GM12875 (cell line): ENCODE measurements at regions not wholly inside any gene's neighbourhood (a gene's known extent, or its start where the extent isn't known, plus 50 kb on each side); places are given as distances from the start of the nearest gene placed in this dataset.

Source experiments
- H3K4me3 ChIP-seq: one replicate; pipeline ENCODE4 v1.5.1; 2011; ENCODE audit warnings: low read depth, low read length, control low read depth
- TF ChIP-seq, protein P1 (sequence below): IDR thresholded peaks from 2 replicates; pipeline ENCODE4 v1.5.1; 2011; ENCODE audit warnings: low read depth, mild to moderate bottlenecking, control low read depth, inconsistent platforms, low read length, moderate library complexity, borderline replicate concordance; ENCODE audit not compliant: insufficient read depth

DNA sequence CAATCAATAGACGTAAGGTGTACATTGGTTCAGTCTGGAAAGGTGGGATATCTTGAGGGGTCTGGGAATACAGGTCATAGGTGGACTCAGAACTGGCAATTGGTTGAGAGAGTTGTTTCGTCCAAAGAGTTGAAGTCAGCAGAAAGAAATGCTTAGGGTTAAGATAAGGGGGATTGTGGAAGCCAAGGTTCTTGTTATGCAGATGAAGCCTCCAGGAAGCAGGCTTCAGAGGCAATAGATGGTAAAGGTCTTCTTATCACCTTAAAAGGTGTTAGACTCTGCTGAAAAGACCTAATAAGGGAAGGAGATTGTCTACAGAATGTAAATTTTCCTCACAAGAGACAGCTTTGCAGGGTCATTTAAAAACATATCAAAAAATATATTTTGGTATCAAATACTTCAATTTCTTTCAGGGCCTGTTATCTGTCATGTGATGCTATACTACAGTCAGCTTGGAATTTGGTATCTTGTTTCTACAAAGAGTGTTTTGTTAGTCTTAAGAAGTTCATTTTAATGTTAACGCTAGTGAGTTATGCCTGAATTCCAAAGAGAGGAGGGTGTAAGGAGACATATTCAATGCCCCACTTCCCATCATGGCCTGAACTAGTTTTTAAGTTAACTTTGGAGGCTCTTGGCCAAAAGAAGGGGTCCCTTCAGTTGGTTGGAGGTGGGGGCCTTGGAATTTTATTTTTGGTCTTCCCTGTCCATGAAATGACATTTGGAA lies 378.2 kb upstream of the ROBO2 start:
- no peak overlapping the region for H3K4me3 ChIP-seq
- TF ChIP-seq, protein P1, sequence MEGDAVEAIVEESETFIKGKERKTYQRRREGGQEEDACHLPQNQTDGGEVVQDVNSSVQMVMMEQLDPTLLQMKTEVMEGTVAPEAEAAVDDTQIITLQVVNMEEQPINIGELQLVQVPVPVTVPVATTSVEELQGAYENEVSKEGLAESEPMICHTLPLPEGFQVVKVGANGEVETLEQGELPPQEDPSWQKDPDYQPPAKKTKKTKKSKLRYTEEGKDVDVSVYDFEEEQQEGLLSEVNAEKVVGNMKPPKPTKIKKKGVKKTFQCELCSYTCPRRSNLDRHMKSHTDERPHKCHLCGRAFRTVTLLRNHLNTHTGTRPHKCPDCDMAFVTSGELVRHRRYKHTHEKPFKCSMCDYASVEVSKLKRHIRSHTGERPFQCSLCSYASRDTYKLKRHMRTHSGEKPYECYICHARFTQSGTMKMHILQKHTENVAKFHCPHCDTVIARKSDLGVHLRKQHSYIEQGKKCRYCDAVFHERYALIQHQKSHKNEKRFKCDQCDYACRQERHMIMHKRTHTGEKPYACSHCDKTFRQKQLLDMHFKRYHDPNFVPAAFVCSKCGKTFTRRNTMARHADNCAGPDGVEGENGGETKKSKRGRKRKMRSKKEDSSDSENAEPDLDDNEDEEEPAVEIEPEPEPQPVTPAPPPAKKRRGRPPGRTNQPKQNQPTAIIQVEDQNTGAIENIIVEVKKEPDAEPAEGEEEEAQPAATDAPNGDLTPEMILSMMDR = no peak

DNA sequence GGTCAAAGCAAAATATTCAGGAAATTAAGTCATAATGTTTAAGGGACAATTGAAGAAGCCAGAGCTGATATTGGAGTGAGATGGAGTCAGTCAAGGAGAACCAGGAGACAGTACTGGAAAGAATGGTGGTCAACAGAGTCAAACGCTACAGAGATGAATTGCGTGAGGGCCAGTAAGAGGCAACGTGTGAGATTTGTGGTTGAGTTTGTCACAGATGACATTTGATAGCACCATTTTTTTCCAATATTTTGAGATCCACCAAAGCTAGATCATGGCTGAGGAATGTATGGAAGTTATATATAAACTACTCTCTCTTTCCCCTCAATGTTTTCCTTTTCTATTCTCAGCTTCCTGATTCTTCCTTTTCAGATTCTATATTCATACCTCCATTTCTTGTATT lies 375.1 kb upstream of the ROBO2 start:
- no peak overlapping the region for H3K4me3 ChIP-seq
- TF ChIP-seq, protein P1 = no peak

DNA sequence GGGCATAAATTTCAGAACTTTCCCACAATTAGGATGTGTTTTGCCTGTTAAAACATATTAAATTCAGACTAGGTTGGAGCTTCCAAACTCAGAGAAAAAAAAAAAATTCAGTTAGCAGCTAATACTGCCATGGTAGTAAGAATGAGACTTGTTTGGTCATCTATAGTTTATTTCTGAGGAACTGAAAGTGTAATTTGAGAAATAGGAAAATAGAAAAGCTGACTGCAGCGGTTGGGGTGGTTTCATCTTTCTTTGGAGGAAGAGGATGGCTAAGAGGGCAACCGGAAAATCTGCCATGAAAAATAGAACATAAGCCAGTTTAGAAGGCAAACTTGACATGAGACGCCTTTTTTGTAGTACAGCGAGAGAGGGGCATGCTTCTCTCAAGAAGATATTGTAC lies 371.2 kb upstream of the ROBO2 start:
- no peak overlapping the region for H3K4me3 ChIP-seq
- TF ChIP-seq, protein P1 = no peak

DNA sequence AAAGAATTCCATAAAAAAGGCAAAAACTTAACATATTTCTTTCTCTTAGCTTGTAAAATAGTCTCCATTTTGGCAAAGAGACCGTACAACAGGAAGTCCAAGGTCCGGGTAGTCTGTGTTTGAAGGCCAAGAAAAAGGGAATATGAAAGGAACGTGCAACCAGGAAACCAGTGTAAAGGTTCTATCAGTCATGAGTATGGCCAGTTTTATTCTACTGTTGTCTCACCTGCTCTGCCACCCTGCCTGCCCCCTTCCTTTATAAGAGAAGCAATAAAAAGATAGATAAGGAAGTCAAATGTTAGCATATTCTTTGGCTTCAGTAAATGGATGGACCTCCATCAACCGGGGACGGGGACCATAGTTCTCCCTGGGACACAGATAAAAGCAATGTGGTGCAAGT lies 370.6 kb upstream of the ROBO2 start:
- H3K4me3 ChIP-seq = no peak overlapping the region
- TF ChIP-seq, protein P1 = no peak

DNA sequence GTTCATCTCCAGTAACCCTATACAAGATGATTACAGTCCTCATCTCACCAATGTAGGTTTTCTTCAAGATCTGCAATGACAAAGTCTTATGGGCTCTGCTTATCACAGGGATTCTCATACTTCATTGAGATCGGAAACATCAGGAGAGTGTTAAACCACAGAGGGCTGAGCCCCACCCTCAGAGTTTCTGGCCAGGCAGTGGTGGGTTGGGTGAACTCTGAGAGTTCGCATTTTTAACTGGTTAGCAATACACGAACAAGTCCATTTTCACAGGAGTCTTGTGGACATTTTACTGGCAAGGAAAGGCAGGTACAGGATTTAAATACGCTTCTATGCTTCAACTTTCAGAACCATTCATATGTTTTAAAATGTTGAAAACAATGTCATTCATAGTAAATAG lies 366.7 kb upstream of the ROBO2 start:
- no peak overlapping the region for H3K4me3 ChIP-seq
- TF ChIP-seq, protein P1 = no peak

DNA sequence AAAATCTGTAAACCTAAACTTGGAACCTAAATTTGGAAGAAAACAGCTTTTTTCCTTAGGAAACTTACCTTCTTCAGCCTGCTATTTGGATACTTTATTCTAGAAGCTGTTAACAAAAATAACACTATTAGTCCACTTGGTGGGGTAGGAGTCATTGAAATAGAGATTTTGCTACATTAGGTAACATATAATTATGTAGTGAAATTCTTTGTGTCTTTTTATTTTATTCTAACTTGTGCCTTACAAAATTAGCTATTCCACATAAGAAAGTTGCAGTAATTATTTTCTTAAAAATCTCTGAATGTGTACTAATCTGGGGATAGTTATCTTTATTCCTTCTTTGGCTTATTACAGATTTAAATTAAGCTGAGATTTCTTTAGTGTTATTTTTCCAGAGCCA lies 360.4 kb upstream of the ROBO2 start:
- H3K4me3 ChIP-seq = no peak overlapping the region
- TF ChIP-seq, protein P1 = no peak

DNA sequence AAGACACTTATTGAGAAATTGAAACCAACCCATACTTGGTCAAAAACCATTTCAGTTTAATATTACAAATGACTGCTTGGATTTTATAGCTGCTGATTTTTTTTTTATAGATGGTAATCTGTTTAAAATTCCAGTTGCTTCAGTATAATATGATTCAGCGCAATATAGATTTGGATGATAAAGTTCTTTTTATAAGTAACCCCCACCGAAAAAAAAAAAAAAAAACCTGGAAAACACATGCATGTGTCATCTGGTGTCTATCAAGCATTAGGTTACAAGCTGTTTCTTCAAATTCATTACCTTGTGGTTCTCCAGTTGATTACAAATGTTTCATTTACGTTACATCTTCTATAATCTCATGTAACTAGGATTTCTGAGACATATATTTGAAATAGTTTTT lies 356.6 kb upstream of the ROBO2 start:
- TF ChIP-seq, protein P1 = no peak

More for the DNA sequence above, 356.6 kb upstream of the ROBO2 start:
- no peak overlapping the region for H3K4me3 ChIP-seq
